ENCODE measurements at regions not wholly inside any gene's neighbourhood (a gene's known extent, or its start where the extent isn't known, plus 50 kb on each side); places are given as distances from the start of the nearest gene placed in this dataset.

DNA sequence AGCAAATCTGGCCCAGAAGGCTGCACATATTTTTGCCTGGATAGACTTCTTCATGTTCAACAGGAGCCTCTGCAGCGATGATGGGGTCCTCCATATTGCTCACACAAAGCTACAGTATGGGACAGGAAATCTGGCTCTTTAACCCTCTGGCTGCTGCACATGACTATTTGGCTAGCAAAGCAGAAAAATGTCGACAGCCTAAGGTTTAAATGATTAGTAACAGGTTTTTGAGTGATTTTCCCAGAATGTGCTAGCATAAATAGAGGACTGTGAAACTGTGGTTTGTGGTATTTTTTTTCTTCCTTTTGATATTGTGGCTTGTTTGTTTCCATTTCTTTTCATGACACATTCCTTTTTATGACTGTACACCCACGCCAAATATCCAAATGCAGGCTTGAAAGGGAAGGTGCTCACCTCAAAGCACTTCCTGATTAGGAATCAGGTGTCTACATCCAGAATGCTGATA is 120.2 kb upstream of the GK2 start:
- no peak for DNase-seq

DNA sequence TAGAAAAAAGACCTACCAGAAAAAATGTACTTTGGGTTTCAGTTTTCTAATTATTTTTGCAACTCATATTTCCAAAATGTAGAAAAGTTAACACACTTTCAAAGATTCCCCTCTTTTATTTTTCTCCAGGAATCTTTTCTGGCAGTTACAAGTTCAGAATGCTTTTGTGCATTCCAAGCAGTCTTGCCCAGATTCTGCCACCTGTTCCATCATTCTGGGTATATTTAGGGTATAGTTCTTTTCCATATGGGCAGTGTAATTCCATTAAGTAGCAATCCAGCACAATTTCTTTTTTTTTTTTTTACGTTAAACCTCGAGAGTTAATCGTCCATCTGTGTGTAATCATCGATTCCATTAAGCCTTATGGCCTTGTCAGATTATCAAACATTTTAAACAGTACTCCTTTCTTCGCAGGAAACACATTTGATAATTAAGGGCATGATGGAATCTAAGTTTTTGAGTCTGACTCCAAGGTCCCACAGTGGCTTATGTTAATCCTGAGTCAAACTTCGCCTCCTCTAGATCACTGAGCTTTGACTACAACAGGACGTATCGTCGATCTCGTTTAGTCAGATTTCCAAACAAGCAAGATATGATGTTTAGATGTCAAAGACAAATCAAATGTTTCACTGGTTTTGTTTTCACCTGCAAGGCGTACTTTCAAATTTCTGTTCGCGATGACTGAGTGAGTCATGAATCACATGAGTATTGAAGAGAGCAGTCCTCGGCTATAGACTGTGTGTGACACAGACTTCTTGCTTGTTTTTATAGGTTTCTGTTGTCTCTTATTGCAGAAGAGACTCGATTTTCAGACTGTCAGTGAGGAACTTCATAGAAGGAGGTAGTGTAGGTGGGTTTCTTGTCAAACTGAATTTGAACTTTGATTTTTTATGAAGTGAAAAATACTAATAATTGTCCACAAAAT is 118.9 kb upstream of the GK2 start:
- DNase-seq, result no peak

DNA sequence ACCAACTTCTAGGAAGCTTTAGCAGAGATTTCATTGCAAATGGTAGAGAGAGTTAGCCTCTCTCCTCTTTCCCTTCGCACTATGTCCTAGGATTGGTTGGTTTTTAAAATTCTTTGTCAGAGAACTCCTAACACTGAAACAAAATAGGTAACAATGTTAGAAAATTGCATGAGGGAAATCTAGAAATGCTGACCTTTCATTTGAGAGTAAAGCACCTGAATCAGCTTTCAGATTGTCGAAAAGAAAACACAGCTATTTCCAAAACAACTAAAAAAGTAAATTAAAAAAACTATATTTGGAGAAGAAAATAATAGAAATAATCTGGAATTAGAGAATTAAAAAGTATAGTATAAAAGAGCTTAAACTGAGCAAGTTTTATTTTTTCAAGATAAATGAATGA is 108.1 kb upstream of the GK2 start:
- no peak for DNase-seq

DNA sequence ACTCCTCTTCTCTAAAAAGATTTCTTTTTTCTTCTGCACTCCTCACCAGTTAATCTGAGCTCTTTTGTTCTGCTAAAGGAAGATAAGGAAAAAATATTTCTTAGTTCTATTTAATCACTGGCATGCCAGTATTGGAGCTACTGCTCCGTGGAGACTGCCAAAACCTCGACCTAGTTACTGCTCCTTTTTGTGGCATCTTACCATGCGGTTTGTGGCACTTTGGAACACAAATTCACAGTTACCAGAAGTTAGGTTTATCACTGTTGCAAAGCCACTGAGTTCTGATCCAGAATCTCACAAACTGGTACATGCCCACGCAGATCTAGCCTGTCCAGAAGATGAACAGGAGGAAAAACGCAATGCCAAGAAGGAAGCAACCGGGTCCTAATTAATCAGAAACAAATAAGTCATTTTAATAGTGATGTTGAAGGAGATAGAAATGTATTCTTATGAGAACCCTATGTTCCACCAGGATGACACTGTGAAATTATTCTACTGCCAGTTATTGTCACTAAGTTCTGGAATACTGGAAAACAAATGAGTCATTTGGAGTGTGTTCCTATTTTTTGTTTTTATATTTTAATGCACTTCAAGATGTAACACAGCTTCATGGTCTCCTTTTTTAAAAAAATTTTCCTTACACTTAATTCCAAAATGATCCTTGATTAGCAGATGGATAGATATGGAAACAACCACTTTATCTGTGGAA is 106.7 kb upstream of the GK2 start:
- no peak for DNase-seq

DNA sequence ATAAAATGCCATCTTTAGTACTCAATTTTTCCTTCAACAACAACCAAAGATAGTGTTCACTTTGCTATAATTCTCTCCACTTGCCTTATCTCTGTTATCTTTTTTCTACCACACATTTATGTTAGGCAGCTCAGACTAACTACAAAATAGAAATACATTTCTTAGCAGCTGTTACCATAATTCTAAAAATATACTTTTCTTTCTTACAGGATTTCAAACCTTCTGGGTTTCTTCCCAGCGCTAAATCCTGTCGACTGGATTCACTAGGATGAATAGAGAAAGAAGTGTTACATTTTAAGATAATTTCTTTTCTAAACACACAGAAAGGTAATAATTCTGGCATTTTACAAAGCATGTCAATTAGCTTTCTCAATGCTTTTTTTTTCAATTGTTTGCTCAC is 105.5 kb upstream of the GK2 start:
- DNase-seq, result no peak

DNA sequence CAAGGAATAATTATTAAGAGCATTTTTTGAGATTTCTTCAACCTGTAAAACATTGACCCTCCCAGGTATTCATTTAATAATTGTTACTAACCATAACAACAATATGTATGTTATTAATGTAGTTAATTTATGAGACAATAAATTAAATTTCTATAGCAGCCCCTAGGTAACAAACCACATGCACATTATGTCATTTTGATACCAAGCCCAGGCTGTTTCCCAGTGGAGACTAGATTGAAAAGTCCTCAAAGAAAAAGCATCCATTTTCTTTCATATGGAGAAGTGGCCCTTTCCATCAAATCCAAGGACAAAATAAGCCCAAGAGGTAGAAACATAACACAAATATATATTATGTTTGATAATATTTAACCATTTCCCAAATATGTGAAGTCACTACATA is 104.3 kb upstream of the GK2 start:
- no peak for DNase-seq

DNA sequence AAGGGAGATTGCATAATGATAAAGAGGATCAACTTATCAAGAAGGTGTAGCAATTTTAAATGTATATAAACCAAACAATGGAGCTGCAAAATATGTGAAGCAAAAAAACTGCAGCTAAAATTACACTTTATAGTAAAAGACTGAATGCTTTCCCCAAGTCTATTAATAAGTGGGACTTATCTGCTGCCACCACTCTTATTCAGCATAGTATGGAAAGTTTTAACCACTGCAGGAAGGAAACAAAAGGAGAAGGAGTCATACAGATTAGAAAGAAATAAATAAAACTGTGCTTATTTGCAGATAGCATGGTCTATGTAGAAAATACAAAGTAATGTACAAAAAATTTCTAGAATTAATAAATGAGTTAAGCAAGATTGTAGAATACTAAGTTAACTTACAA is 94.1 kb upstream of the GK2 start:
- DNase-seq, result no peak

DNA sequence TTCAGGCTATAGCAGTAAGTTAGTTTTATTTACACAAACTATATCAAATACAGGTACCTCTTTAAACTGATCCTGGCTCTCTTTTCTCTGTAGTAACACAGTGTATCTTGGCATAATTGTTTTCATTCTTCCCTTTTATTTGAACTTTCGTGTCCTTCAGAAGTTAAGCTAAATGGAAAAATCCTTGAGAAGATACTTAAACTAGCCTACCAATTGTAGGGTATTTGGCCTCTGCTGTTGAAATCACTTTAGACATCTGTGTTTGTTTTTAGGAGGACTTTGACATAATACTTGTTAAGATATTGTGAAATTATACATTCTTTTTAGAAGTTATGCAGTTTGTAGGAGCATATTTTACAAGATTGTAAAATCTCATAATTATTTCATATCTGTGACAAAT is 90.3 kb upstream of the GK2 start:
- DNase-seq, result no peak

DNA sequence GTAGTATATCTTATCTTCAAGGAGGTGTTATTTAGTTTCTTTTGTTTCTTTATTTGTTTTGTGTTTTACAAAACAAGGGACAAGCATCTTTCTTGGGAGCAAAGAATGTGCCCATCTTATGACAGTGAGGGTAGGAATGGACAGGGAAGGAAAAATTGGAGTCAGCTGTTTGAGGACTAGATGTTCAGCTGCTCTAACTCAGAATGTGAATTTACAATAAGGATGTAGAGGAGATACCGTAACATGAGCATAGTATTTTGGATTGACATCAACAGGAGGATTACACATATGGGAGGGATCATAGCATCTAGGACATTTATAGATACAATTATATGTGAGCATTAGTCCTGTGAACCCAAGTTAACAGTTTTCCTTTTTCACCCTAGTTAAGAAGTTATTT is 89.0 kb upstream of the GK2 start:
- no peak for DNase-seq

DNA sequence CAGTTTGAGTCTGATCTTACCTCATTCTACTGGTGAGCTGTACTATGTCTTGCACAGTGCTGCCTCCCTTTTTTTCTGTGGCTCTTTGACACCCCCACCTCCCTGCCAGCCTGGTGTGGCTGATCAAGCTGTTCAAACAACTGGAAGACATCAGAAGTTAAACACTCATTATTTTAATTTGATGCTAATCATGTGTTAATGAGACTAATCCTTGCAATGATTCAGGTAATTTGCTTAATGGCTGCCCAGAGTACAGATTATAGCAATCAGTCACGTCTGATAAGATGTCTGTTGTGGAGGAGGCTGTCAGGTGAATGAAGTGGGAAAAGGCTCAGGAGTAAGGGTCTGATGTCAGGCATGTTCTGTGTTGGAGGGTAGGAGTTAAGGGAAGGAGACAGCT is 87.4 kb upstream of the GK2 start:
- no peak for DNase-seq

DNA sequence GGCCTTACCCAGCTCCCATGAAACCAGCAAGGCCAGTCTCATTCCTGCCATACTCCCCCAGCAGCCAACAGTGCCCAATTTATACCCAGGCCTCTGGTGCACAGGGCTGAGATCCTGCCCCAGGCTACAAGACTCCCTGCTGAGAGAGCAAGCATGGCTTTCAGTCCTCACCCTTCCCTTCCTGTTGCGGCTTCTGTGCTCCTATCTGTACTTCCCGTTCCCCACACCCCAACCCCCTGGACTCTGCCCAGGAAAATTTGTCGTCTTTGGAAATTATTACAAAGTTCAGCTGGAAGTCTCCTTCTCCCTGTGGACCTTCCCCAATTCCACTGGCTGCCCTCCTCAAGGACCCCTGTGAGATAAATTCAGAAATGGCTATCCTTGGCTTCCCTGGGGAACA is 84.1 kb upstream of the GK2 start:
- DNase-seq, result no peak

DNA sequence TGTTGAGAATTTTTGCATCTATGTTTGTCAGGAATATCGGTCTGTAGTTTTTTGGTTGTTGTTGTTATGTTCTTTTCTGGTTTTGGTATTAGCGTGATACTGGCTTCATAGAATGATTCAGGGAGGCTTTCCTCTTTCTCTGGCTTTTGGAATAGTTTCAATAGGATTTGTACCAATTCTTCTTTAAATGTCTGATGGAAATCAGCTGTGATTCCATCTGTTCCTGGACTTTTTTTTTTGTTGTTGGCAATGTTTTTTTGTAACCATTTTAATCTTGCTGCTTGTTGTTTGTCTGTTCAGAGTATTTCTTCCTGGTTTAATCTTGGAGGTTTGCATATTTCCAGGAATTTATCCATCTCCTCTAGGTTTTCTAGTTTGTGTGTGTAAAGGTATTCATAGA is 81.5 kb upstream of the GK2 start:
- no peak for DNase-seq

DNA sequence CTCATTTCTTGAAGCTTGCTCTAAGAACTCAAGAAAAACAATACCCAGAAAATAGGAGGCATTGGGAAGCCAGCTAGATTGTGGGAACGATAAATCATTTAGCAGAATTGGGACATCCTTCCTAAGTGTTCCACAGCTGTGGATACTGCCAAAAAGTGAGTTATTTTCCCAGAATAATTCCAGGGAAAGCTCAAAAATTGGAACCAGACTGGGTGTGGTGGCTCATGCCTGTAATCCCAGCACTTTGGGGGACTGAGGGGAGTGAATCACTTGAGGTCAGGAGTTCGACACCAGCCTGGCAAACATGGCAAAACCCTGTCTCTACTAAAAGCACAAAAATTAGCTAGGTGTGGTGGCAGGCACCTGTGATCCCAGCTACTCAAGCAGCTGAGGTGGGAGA is 68.2 kb upstream of the GK2 start:
- DNase-seq, result no peak

DNA sequence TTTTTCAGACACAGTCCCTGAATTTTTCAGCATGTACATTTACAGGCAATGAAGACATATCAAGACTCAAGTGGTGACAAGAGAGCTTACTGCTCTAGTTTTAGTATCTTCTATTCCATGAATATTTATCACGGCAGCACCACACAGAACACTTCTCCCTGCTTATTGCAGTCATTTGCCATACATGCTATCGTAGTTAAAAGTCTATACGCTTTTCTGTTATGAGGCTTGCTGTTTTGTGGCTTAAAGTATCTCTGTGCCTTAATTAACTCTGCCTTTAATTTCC is 65.4 kb upstream of the GK2 start:
- no peak for DNase-seq

DNA sequence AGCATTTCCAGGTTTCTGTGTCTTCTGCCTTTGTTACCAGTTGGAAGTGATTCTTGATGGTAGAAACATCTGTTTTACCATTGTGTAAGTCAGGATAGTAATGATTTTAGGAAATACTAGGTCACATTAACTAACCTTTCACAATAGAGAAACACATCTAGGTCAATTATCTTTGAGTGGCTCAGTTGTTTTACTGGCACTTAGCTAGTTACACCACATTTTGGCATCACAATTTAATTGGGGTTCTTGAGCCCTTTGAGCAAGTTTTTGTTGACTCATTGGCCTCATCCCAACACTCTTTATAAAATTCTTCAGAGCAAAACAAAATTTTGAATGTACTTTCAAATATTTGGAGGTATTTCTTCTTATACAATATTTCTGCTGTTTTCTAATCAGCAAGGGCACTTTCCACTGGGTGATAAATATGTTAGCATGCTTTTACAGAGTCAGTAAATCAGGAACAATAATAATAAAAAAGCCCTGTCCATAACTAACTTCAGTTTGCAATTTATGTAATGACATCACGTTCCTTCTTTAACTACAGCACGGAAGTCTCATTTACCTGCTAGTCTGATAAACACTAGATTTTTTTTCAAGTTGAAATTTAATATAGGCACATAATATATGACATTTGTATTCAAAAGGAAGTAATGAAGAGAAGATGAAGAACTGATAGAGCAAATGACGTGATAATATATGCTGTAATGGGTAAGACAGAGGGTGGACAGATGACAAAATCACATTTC is 64.8 kb upstream of the GK2 start:
- no peak for DNase-seq

DNA sequence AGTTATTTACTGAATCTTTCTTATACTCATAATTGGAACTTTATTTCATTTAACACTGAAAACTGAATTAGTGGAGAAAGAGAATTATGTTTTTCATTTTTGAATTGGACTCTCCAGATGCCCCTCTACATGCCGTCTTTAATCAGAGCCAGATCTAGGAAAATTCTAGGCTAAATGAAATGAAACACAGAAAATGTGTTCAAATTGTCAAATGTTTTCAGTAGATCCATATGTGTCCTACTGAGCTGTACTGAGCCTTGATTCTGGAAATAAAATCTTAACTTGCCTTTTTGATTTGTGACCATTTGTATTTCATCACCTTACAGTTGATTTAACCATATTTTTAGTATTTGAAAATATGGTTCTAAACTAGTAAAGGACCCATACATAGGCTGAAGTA is 64.0 kb upstream of the GK2 start:
- no peak for DNase-seq

DNA sequence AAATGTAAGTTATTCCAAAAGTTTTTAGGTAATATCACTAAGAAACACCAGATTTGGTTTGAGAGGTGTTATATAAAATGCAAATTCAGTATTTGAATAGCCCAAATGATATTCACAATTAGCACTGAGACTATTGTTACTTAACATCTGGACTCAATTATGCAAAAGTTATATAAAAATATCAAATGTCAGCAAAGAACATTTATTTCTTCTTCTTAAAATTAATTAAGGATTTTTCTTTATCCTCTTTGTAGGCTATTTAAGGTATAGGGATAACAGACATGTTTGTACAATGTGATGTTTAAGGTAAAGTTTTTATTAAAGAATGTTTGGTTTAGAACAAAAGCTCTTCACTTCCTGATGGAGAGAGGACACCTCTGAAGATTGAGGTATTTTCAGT is 63.3 kb upstream of the GK2 start:
- no peak for DNase-seq

DNA sequence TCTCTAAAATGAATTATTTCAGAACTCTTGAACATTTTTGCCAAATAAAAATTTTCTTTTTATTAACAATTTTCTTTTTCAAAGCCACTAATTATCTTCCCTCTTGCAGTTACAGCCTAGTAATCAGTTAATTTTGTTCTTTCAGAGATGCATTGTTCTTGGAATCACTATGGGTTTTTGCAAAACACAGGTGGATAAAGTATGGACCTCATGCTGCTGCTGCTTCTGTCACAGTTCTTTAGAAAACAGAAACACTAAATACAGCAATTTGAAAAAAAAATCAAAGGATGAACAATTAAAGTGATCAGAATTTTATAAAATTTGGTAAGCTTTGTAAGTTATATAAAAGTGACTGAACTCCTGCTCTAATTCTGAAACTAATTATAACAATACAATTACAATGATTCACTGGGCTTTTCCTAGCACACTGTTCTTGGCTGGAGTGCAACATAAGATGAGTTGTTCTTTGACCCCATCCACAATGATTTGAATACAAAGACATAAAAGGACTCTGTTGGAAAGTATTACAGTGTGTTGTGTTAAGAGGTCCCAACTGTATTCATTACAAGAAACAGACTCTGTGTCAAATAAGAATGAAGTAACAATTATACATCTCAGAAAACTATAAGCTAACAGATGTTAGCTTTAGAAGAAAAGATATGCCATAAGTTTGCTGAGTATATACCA is 59.4 kb upstream of the GK2 start:
- no peak for DNase-seq

DNA sequence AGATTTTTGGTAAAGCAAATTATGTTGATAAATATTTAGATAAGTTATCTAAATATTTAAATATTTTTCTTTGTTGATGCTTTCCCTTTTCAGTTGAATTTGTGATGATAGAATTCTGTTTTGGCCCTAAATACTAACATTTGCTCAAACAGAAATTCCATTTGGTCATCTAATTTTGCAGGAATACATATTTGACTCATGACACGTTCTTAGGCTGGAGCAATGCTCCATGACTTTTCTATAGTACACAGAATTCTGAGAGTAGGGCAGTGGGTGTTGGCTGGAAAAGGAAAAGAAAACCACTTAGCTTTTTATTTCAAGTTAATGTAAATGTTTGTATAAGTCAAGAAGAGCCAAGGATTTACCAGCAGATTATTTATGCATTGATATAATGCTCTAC is 58.6 kb upstream of the GK2 start:
- no peak for DNase-seq
